ENCODE measurements at regions not wholly inside any gene's neighbourhood (a gene's known extent, or its start where the extent isn't known, plus 50 kb on each side); places are given as distances from the start of the nearest gene placed in this dataset.
"Not testable (repeated sequence)": the region's sequence is repeated elsewhere in the genome, so short reads cannot be mapped to it uniquely, and the experiment has no call there.

GRCh38 chr12:97784904-97785303 lies 322.3 kb downstream of the RMST start:
- DNase-seq (ENCODE audit: low spot score) (no peak), ATAC-seq (no peak)

GRCh38 chr12:97790281-97790680 lies 327.7 kb downstream of the RMST start:
- no peak for DNase-seq (ENCODE audit: low spot score)
- no peak for ATAC-seq

GRCh38 chr12:97797473-97797872 lies 334.9 kb downstream of the RMST start:
- no peak for ATAC-seq

GRCh38 chr12:97800561-97800960 lies 338.0 kb downstream of the RMST start:
- no peak for ATAC-seq

More at GRCh38 chr12:97797473-97797872, 334.9 kb downstream of the RMST start:
- DNase-seq (ENCODE audit: low spot score), result no peak

GRCh38 chr12:97801471-97802059 lies 339.0 kb downstream of the RMST start:
- DNase-seq (ENCODE audit: low spot score) (no peak), ATAC-seq (no peak)

More at GRCh38 chr12:97800561-97800960, 338.0 kb downstream of the RMST start:
- no peak for DNase-seq (ENCODE audit: low spot score)

GRCh38 chr12:97805146-97805545 lies 342.5 kb downstream of the RMST start:
- DNase-seq (ENCODE audit: low spot score), result no peak
- no peak for ATAC-seq

- DNase-seq (ENCODE audit: low spot score) (no peak), ATAC-seq (no peak)
Observed at GRCh38 chr12:97813301-97813700, 350.7 kb downstream of the RMST start.

GRCh38 chr12:97821806-97822205 lies 359.2 kb downstream of the RMST start:
- ATAC-seq, result no peak
- no peak for DNase-seq (ENCODE audit: low spot score)

- ATAC-seq, result no peak
- no peak for DNase-seq (ENCODE audit: low spot score)
Observed at GRCh38 chr12:97835541-97835940, 372.9 kb downstream of the RMST start.

GRCh38 chr12:97837401-97837800 lies 374.8 kb downstream of the RMST start:
- no peak for ATAC-seq
- no peak for DNase-seq (ENCODE audit: low spot score)

GRCh38 chr12:97848051-97848450 lies 385.4 kb downstream of the RMST start:
- ATAC-seq, result no peak
- DNase-seq (ENCODE audit: low spot score), result no peak

- ATAC-seq, result no peak
Observed at GRCh38 chr12:97854477-97854876, 391.9 kb downstream of the RMST start.

GRCh38 chr12:97862072-97862471 lies 399.5 kb downstream of the RMST start:
- ATAC-seq (no peak), DNase-seq (ENCODE audit: low spot score) (no peak)

More at GRCh38 chr12:97854477-97854876, 391.9 kb downstream of the RMST start:
- DNase-seq (ENCODE audit: low spot score), result no peak

GRCh38 chr12:97875064-97875463 lies 412.5 kb downstream of the RMST start:
- no peak for ATAC-seq
- DNase-seq (ENCODE audit: low spot score), result no peak

GRCh38 chr12:97876780-97877179 lies 414.2 kb downstream of the RMST start:
- no peak for DNase-seq (ENCODE audit: low spot score)
- ATAC-seq, result no peak

- no peak for ATAC-seq
- DNase-seq (ENCODE audit: low spot score), result no peak
Observed at GRCh38 chr12:97877404-97877803, 414.8 kb downstream of the RMST start.

GRCh38 chr12:97886511-97887176 lies 424.0 kb downstream of the RMST start:
- no peak for ATAC-seq
- no peak for DNase-seq (ENCODE audit: low spot score)

GRCh38 chr12:97897881-97898280 lies 435.3 kb downstream of the RMST start:
- not testable (repeated sequence) for ATAC-seq; DNase-seq (ENCODE audit: low spot score)

GRCh38 chr12:97899529-97899928 lies 436.9 kb downstream of the RMST start:
- ATAC-seq (no peak), DNase-seq (ENCODE audit: low spot score) (no peak)

GRCh38 chr12:97899956-97900355 lies 437.4 kb downstream of the RMST start:
- DNase-seq (ENCODE audit: low spot score) (no peak), ATAC-seq (no peak)

- no peak for DNase-seq (ENCODE audit: low spot score)
- ATAC-seq, result no peak
Observed at GRCh38 chr12:97903356-97903755, 440.8 kb downstream of the RMST start.

- DNase-seq (ENCODE audit: low spot score) (no peak), ATAC-seq (no peak)
Observed at GRCh38 chr12:97907504-97907903, 444.9 kb downstream of the RMST start.

GRCh38 chr12:97910559-97910958 lies 448.0 kb downstream of the RMST start:
- no peak for DNase-seq (ENCODE audit: low spot score)
- ATAC-seq, result no peak
